H9 (cell line): ENCODE measurements at regions not wholly inside any gene's neighbourhood (a gene's known extent, or its start where the extent isn't known, plus 50 kb on each side); places are given as distances from the start of the nearest gene placed in this dataset.

Source experiments
- DNase-seq: peaks from one replicate; pipeline ENCODE4 v3.0.0-alpha.2; 2017
- H2AFZ ChIP-seq: one replicate; pipeline ENCODE4 v1.6.1; 2013; ENCODE audit warnings: mild to moderate bottlenecking, low read length, control low read depth, moderate library complexity
- H2AK5ac ChIP-seq: 2 replicates; pipeline ENCODE4 v1.6.1; 2013; ENCODE audit warnings: low read length, control low read depth, mixed read lengths; ENCODE audit not compliant: insufficient read length
- H2BK120ac ChIP-seq: one replicate; pipeline ENCODE4 v1.6.1; 2013; ENCODE audit warnings: low read depth, mild to moderate bottlenecking, low read length, control low read depth, inconsistent platforms; ENCODE audit not compliant: poor library complexity, severe bottlenecking
- H2BK12ac ChIP-seq: 2 replicates; pipeline ENCODE4 v1.6.1; 2013; ENCODE audit warnings: low read length, control low read depth, mixed read lengths, low read depth; ENCODE audit not compliant: insufficient read length
- H2BK15ac ChIP-seq: 2 replicates; pipeline ENCODE4 v1.6.1; 2013; ENCODE audit warnings: low read depth, low read length, control low read depth
- H2BK20ac ChIP-seq: one replicate; pipeline ENCODE4 v1.6.1; 2013; ENCODE audit warnings: low read depth, mild to moderate bottlenecking, low read length, control low read depth, inconsistent platforms; ENCODE audit not compliant: poor library complexity, severe bottlenecking
- H2BK5ac ChIP-seq: 2 replicates; pipeline ENCODE4 v1.6.1; 2013; ENCODE audit warnings: low read length, control low read depth, mixed read lengths; ENCODE audit not compliant: insufficient read length
- H3K14ac ChIP-seq: 2 replicates; pipeline ENCODE4 v1.6.1; 2013; ENCODE audit warnings: low read length, control low read depth; ENCODE audit not compliant: insufficient read depth
- H3K18ac ChIP-seq: 2 replicates; pipeline ENCODE4 v1.6.1; 2013; ENCODE audit warnings: low read depth, mild to moderate bottlenecking, mixed read lengths, low read length, control low read depth; ENCODE audit not compliant: insufficient read length
- H3K23ac ChIP-seq: 2 replicates; pipeline ENCODE4 v1.6.1; 2013; ENCODE audit warnings: low read length, control low read depth, mixed read lengths, low read depth; ENCODE audit not compliant: insufficient read length
- H3K23me2 ChIP-seq: 2 replicates; pipeline ENCODE4 v1.6.1; 2013; ENCODE audit warnings: low read depth, mild to moderate bottlenecking, mixed read lengths, low read length, control low read depth; ENCODE audit not compliant: insufficient read length, poor library complexity, severe bottlenecking
- H3K27ac ChIP-seq: 2 replicates; pipeline ENCODE4 v1.5.1; 2013; ENCODE audit warnings: low read length, control low read depth, mixed read lengths, low read depth; ENCODE audit not compliant: insufficient read length
- H3K27me3 ChIP-seq: 2 replicates; pipeline ENCODE4 v1.6.1; 2013; ENCODE audit warnings: low read length, control low read depth, inconsistent platforms; ENCODE audit not compliant: insufficient read depth
- H3K4ac ChIP-seq: 2 replicates; pipeline ENCODE4 v1.6.1; 2013; ENCODE audit warnings: low read depth, mild to moderate bottlenecking, control low read depth, inconsistent platforms, low read length, moderate library complexity
- H3K4me1 ChIP-seq: 2 replicates; pipeline ENCODE4 v1.6.1; 2013; ENCODE audit warnings: low read length, control low read depth, inconsistent platforms; ENCODE audit not compliant: insufficient read depth
- H3K4me2 ChIP-seq: 2 replicates; pipeline ENCODE4 v1.6.1; 2013; ENCODE audit warnings: low read length, control low read depth, mixed read lengths; ENCODE audit not compliant: insufficient read length, insufficient read depth
- H3K56ac ChIP-seq: 2 replicates; pipeline ENCODE4 v1.6.1; 2013; ENCODE audit warnings: low read depth, mild to moderate bottlenecking, mixed read lengths, low read length, control low read depth; ENCODE audit not compliant: insufficient read length
- H3K79me1 ChIP-seq: 2 replicates; pipeline ENCODE4 v1.6.1; 2013; ENCODE audit warnings: low read depth, mild to moderate bottlenecking, moderate library complexity, low read length, control low read depth, inconsistent platforms; ENCODE audit not compliant: insufficient read depth, poor library complexity, severe bottlenecking
- H3K79me2 ChIP-seq: 2 replicates; pipeline ENCODE4 v1.6.1; 2013; ENCODE audit warnings: low read length, control low read depth, inconsistent platforms; ENCODE audit not compliant: insufficient read depth
- H3K9ac ChIP-seq: 2 replicates; pipeline ENCODE4 v1.6.1; 2013; ENCODE audit warnings: low read length, control low read depth, mixed read lengths; ENCODE audit not compliant: insufficient read length; ENCODE audit errors: extremely low read depth
- H3K9me3 ChIP-seq: one replicate; pipeline ENCODE4 v1.6.1; 2013; ENCODE audit warnings: low read depth, low read length, inconsistent platforms; ENCODE audit not compliant: control insufficient read depth
- H3T11ph ChIP-seq: one replicate; pipeline ENCODE4 v1.6.1; 2013; ENCODE audit warnings: mild to moderate bottlenecking, low read length, control low read depth, inconsistent platforms
- H4K20me1 ChIP-seq: one replicate; pipeline ENCODE4 v1.6.1; 2013; ENCODE audit not compliant: control insufficient read depth, insufficient read length, insufficient read depth
- H4K5ac ChIP-seq: 2 replicates; pipeline ENCODE4 v1.6.1; 2013; ENCODE audit warnings: low read depth, mild to moderate bottlenecking, mixed read lengths, low read length, control low read depth; ENCODE audit not compliant: insufficient read length
- H4K8ac ChIP-seq: replicated peaks from 2 replicates; pipeline ENCODE4 v1.6.1; 2013; ENCODE audit warnings: low read length, control low read depth, mixed read lengths, low read depth; ENCODE audit not compliant: insufficient read length
- H4K91ac ChIP-seq: 2 replicates; pipeline ENCODE4 v1.6.1; 2013; ENCODE audit warnings: low read depth, mild to moderate bottlenecking, moderate library complexity, mixed read lengths, low read length, control low read depth; ENCODE audit not compliant: insufficient read length
- H3K27ac Mint-ChIP-seq, 3 experiments: 2 replicates in 2 of 3; 3 replicates in 1 of 3; pipeline ENCODE4 v1.8.0; 2020 to 2021; ENCODE audit warnings: mixed read lengths in 3 of 3, mild to moderate bottlenecking in 1 of 3, moderate library complexity in 1 of 3
- H3K27me3 Mint-ChIP-seq: 2 replicates; pipeline ENCODE4 v1.8.0; 2021; ENCODE audit warnings: low read depth, mild to moderate bottlenecking, moderate library complexity, mixed read lengths
- H3K36me3 Mint-ChIP-seq, 3 experiments: 2 replicates in 2 of 3; 3 replicates in 1 of 3; pipeline ENCODE4 v1.8.0; 2020 to 2021; ENCODE audit warnings: low read depth in 3 of 3, mixed read lengths in 3 of 3; ENCODE audit not compliant: insufficient read depth in 1 of 3
- H3K4me1 Mint-ChIP-seq, 2 experiments: 2 replicates each; pipeline ENCODE4 v1.8.0; 2020; ENCODE audit warnings: mixed read lengths in 2 of 2
- H3K4me3 Mint-ChIP-seq, 2 experiments: 2 replicates in 1 of 2; 3 replicates in 1 of 2; pipeline ENCODE4 v1.8.0; 2020 to 2021; ENCODE audit warnings: mild to moderate bottlenecking in 2 of 2, mixed read lengths in 2 of 2, moderate library complexity in 1 of 2
- H3K9me3 Mint-ChIP-seq, 2 experiments: 2 replicates in 1 of 2; 3 replicates in 1 of 2; pipeline ENCODE4 v1.8.0; 2020; ENCODE audit warnings: mild to moderate bottlenecking in 2 of 2, mixed read lengths in 2 of 2, moderate library complexity in 1 of 2
- TF ChIP-seq, protein P1 (sequence below): fragments of 200-600 bp; sonication (generic); conservative IDR thresholded peaks from 3 replicates; pipeline ENCODE4 v1.8.0; 2021; ENCODE audit warnings: antibody characterized with exemption, mild to moderate bottlenecking

DNA sequence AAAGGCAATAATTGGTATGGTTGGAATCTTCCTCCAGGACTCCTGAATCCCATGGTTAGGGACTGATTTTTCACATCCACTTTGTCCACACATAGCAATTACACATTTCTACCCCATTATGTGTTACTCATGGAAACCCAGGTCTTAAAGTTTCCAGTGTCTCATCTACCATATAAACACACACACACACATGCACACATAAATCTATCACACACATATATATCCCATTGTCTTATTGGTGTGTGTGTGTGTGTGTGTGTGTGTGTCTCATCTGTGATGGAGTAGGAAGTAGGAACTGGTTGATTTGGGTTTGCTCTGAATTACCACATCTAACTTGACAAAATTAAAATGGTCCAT is 525.4 kb downstream of the FUT8 start:
- Mint-ChIP-seq H3K4me1 (peaks cover 29 to 30% of the 10 kb centered on the region in 2 experiments), H3K36me3 (no peaks in the 10 kb centered on the region)

More for the DNA sequence above, 525.4 kb downstream of the FUT8 start:
- TF ChIP-seq, protein P1, sequence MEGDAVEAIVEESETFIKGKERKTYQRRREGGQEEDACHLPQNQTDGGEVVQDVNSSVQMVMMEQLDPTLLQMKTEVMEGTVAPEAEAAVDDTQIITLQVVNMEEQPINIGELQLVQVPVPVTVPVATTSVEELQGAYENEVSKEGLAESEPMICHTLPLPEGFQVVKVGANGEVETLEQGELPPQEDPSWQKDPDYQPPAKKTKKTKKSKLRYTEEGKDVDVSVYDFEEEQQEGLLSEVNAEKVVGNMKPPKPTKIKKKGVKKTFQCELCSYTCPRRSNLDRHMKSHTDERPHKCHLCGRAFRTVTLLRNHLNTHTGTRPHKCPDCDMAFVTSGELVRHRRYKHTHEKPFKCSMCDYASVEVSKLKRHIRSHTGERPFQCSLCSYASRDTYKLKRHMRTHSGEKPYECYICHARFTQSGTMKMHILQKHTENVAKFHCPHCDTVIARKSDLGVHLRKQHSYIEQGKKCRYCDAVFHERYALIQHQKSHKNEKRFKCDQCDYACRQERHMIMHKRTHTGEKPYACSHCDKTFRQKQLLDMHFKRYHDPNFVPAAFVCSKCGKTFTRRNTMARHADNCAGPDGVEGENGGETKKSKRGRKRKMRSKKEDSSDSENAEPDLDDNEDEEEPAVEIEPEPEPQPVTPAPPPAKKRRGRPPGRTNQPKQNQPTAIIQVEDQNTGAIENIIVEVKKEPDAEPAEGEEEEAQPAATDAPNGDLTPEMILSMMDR, result no peak
- H3K79me1 ChIP-seq, result no peaks in the 10 kb centered on the region
- no peak overlapping the region for H3K14ac ChIP-seq
- H3K23ac ChIP-seq, result no peak overlapping the region
- H3K18ac ChIP-seq, result no peak overlapping the region
- no peaks in the 10 kb centered on the region for H3K27me3 Mint-ChIP-seq
- H3K23me2 ChIP-seq, result no peaks in the 10 kb centered on the region
- H4K20me1 ChIP-seq, result no peaks in the 10 kb centered on the region
- H3K27ac ChIP-seq, result no peak overlapping the region
- H4K8ac ChIP-seq, result no peak overlapping the region
- H4K91ac ChIP-seq, result no peak overlapping the region
- no peak for DNase-seq
- H2BK120ac ChIP-seq, result no peak overlapping the region
- no peaks in the 10 kb centered on the region for H3K79me2 ChIP-seq
- H2BK20ac ChIP-seq, result no peak overlapping the region
- no peak overlapping the region for H2AK5ac ChIP-seq
- H3K4me1 ChIP-seq, result peaks cover 4% of the 10 kb centered on the region; the same call in 1 of the 2 replicates
- no peaks in the 10 kb centered on the region for H3K9me3 Mint-ChIP-seq
- no peak overlapping the region for H2AFZ ChIP-seq
- no peak overlapping the region for H3K4me3 Mint-ChIP-seq
- no peaks in the 10 kb centered on the region for H3K9me3 ChIP-seq
- H3K4ac ChIP-seq, result no peak overlapping the region
- H3K27me3 ChIP-seq, result no peaks in the 10 kb centered on the region
- no peak overlapping the region for H3K27ac Mint-ChIP-seq
- no peak overlapping the region for H2BK12ac ChIP-seq
- H3K9ac ChIP-seq, result no peak overlapping the region
- no peak overlapping the region for H4K5ac ChIP-seq
- no peak overlapping the region for H3K4me2 ChIP-seq
- H2BK5ac ChIP-seq, result no peak overlapping the region
- no peak overlapping the region for H2BK15ac ChIP-seq
- H3T11ph ChIP-seq, result no peak overlapping the region
- no peak overlapping the region for H3K56ac ChIP-seq
